ENCODE measurements at regions not wholly inside any gene's neighbourhood (a gene's known extent, or its start where the extent isn't known, plus 50 kb on each side); places are given as distances from the start of the nearest gene placed in this dataset.
"Not testable (repeated sequence)": the region's sequence is repeated elsewhere in the genome, so short reads cannot be mapped to it uniquely, and the experiment has no call there.

- DNase-seq = not testable (repeated sequence)
Observed at GRCh38 chr13:18238586-18238985, 943.0 kb downstream of the TUBA3C start.

GRCh38 chr13:18236528-18236815 is 945.2 kb downstream of the TUBA3C start:
- no peak for DNase-seq

DNA sequence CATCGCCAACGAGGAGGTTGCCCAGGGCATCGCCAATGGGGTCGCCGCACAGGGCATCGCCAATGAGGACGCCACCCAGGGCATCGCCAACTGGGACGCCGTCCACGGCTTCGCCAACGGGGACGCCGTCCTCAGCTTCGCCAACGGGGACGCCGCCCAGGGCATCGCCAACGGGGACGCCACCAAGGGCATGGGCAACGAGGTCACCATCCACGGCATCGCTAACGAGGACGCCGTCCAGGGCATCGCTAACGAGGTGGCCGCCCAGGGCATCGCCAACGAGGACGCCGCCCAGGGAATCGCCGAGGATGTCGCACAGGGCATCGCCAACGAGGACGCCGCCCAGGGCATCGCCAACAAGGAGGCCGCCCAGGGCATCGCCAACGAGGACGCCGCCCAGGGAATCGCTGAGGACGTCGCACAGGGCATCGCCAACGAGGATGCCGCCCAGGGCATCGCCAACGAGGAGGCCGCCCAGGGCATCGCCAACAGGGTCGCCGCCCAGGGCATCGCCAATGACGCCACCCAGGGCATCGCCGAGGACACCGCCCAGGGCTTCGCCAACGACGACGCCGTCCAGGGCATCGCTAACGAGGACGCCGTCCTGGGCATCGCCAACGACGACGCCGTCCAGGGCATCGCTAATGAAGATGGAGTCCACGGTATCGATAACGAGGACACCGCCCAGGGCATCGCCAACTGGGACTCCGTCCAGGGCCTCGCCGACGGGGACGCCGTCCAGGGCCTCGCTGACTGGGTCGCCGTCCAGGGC is 945.7 kb downstream of the TUBA3C start:
- no peak for DNase-seq

DNA sequence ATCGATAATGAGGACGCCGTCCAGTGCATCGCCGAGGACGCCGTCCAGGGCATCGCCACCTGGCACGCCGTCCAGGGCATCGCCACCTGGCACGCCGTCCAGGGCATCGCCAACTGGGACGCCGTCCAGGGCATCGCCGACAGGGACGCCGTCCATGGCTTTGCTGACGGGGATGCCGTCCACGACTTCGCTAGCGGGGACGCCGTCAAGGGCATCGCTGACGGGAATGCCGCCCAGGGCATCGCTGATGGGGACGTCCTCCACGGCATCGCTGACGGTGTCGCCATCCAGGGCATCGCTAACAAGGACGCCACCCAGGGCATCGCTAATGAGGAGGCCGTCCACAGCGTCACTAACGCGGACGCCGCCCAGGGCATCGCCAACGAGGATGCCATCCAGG is 946.5 kb downstream of the TUBA3C start:
- no peak for DNase-seq

DNA sequence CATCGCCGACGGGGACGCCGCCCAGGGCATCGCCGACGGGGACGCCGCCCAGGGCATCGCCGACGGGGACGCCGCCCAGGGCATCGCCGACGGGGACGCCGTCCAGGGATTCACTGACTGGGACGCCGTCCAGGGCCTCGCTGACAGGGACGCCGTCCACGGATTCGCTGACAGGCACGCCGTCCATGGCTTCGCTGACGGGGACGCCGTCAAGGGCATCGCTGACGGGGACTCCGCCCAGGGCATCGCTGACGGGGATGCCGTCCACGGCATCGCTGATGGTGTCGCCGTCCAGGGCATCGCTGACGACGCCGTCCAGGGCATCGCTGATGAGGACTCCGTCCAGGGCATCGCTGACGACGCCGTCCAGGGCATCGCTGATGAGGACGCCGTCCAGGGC is 947.2 kb downstream of the TUBA3C start:
- DNase-seq = not testable (repeated sequence)

- no peak for DNase-seq
Observed at GRCh38 chr13:18233783-18234299, 947.8 kb downstream of the TUBA3C start.

DNA sequence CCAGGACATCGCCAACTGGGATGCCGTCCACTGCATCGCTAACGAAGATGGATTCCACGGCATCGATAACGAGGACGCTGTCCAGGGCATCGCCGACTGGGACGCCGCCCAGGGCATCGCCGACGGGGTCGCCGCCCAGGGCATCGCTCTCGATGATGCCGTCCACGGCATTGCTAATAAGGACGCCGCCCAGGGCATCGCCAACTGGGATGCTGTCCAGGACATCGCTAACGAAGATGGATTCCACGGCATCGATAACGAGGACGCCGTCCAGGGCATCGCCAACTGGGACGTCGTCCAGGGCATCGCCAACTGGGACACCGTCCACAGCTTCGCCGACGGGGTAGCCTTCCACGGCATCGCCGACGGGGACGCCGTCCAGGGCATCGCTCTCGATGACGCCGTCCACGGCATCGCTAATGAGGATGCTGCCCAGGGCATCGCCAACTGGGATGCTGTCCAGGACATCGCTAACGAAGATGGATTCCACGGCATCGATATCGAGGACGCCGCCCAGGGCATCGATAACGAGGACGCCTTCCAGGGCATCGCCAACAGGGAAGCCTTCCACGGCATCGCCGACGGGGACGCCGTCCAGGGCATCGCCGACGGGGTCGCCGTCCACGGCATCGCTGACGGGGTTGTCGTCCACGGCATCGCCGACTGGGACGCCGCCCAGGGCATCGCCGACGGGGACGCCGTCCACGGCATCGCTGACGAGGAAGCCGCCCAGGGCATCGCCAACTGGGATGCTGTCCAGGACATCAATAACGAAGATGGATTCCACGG is 948.4 kb downstream of the TUBA3C start:
- DNase-seq = no peak

- DNase-seq = no peak
Observed at GRCh38 chr13:18232298-18232993, 949.2 kb downstream of the TUBA3C start.

DNA sequence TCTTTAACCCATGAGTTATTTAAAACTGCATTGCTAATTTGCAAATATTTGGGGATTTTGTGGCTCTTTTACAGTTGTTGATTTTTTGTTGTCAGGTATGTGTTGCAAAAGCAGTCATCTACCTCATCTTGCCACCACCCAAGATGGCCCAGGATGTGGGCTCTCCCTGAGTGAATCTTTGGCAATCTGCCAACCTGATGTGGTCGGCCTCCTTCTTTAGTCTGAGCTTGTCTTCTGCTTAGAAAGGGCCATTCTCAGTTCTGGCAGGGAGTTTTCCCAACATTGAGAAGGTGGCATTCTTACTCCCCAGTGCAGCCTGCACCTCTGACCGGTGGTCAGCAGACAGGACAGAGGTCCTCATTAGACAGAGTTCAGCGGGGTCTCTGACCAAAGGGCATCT is 957.2 kb downstream of the TUBA3C start:
- not testable (repeated sequence) for DNase-seq

DNA sequence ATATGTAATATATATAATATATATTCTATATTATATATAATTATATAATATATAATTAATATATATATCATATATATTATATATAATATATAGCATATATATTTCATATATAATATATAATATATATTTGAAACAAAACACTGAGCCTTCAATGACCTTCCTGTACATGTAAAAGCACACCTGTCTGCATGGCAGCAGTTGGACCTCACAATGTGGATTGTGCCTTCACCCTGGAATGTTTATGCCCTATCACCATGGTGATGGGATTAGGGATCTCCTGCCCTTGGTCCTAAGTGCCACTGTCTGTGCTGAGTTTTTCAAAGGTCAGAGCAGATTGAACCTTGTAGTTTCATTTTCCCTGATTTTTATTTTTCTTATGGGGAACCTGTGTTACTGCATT is 966.9 kb downstream of the TUBA3C start:
- not testable (repeated sequence) for DNase-seq

DNA sequence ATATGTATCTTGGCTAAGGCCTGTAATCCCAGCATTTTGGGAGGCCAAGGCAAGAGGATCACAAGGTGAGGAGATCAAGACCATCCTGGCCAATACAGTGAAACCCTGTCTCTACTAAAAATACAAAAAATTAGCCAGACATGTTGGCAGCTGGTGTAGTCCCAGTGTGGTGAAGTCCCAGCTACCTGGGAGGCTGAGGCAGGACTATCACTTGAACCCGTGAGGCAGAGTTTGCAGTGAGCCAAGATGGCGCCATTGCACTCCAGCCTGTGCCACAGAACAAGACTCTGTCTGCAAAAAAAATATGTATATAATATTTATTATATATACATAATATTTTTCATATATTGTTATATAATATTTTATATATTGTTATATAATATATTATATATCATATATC is 968.1 kb downstream of the TUBA3C start:
- DNase-seq = not testable (repeated sequence)

GRCh38 chr13:18212873-18213272 is 968.8 kb downstream of the TUBA3C start:
- no peak for DNase-seq

DNA sequence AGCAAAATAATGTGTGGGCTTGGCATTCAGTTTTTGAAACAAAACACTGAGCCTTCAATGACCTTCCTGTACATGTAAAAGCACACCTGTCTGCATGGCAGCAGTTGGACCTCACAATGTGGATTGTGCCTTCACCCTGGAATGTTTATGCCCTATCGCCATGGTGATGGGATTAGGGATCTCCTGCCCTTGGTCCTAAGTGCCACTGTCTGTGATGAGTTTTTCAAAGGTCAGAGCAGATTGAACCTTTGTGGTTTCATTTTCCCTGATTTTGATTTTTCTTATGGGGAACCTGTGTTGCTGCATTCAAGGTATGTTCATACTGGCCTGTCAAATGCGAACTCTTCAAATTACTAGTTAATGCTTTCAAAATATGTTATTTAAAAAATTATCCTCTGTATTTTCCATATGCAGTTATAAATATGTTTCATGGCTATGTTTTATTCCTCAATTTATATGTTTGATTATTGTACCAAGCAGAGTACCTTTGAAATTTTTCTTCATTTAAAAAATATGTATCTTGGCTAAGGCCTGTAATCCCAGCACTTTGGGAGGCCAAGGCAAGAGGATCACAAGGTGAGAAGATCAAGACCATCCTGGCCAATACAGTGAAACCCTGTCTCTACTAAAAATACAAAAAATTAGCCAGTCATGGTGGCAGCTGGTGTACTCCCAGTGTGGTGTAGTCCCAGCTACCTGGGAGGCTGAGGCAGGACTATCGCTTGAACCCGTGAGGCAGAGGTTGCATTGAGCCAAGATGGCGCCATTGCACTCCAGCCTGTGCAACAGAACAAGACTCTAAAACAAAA is 969.7 kb downstream of the TUBA3C start:
- peak in 1 of 2 donors; percentile 50 for DNase-seq

DNA sequence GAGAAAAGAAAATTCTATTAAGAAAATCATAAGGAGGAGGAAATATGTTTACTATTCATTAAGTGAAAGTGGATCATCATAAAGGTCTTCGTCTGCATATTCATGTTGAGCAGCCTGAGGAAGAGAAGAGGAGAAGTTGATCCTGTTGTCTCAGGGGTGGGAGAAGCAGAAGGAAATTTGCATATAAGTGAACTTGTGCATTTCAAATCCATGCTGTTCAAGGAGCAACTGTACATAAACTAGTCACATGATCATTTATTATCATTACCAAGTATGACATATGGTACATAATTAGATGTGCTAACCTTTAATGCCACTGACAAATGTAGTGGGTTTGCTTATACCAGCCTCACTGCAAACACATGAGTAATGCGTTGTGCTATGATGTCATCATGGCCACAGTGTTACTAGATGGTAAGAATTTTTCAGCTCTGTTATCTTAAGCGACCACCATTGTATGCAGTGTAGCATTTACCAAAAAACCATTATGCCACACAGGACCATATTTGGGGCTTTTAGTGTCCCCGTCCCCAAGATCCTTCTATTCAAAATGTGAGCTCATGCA is 976.9 kb downstream of the TUBA3C start:
- DNase-seq = not testable (repeated sequence)

DNA sequence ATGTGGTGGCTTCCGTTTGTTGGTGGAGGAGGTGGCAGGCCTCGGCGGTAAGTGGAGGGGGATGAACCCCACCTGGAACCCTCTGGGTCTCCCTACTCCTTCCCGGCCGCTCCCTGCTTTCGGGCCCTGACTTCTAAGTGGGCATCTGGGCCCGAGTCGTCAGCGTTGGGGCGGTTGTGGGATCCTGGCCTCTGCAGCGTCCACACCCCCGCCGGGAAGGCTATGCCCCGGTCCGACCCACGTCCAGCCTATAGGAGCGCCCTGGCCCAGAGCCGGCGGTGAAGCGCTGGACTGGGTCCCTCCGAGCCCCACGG is 986.3 kb downstream of the TUBA3C start:
- DNase-seq = not testable (repeated sequence)

DNA sequence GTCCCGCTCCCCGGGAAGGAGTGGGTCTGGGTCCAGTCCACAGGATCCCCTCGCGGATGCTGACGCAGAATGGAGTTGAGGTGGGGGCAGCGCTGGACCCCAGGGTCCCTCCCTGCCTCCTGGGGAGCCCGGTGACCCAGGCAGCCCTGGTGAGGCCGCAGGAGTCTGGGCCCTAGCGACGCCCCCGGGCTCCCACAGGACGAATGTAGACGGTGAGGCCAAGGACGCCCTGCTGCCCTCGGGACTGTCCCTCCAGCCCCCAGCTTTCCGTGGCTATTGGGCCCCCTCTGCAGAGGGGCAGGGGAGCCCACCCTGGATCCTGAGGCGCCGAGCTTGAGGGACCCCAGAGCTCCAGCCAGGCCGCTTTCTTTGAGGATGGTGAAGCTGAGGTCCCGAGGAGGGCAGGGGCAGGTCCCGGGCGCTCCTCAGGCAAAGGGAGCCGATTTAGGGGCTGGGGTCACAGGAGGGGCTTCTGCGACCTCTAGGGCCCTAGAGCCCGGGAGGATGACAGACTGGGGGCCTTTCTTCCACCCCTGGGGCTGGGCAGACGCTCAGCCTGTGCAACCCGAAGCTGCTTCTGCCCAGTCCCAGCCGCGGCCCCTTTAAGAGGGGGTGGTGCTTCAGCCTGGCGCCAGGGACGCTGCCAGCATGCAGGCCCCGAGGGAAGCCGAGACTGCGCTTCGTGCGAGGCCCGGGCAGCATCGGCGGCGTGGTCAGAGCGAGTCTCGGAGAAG is 986.8 kb downstream of the TUBA3C start:
- not testable (repeated sequence) for DNase-seq

GRCh38 chr13:18194104-18194503 is 987.5 kb downstream of the TUBA3C start:
- DNase-seq = not testable (repeated sequence)
